ENCODE measurements at regions not wholly inside any gene's neighbourhood (a gene's known extent, or its start where the extent isn't known, plus 50 kb on each side); places are given as distances from the start of the nearest gene placed in this dataset.

DNA sequence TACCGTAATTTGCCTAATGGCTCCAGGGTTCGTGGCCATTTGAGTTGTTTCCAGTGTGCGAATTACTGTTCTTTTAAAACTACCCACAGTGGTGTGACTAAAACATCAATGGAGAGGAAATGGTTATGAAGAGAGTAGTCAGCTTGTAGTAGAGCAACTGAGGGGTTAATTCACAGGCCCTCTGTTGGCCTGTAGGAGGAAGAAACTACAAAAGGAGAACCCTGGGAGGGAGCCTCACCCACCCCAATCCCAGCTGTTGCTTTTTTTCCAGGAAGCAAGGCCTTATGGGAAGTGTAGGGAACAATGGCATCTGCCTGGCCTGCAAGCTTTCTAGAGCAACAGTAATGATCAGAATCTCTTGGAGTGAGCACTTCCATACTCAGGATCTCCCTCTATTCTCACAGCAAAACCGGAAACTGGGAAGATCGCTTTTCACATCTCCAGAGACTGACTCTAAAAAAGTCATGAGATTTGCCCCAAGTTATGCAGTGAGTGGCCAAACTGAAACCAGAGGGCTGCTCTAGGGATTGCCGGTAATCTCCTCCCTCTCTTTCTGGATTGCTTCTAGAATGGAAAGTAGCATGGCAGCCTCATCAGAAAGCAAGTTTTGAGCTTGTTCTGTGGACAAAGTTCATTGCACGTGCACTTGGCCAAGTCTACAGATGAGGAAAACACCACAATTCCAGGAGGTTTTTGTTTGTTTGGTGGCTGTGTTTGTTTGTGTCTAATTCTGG is 125.3 kb upstream of the PWP1 start:
- Histone ChIP-seq H3K79me2 (ENCODE audit: control insufficient read depth, insufficient read depth, low read length) (no peaks in the 10 kb centered on the region), H4K20me1 (replicated peaks; ENCODE audit: control insufficient read depth, extremely low read depth, insufficient read depth, low read length) (no peaks in the 10 kb centered on the region), H3K9me3 (replicated peaks; ENCODE audit: control insufficient read depth, insufficient read depth, low read length) (no peaks in the 10 kb centered on the region), H3K9me1 (replicated peaks; ENCODE audit: control insufficient read depth, extremely low read depth, insufficient read depth, low read length) (no peaks in the 10 kb centered on the region), H3K36me3 (ENCODE audit: control insufficient read depth in 2 of 2, extremely low read depth in 1 of 2, insufficient read depth in 2 of 2, low read length in 2 of 2) (no peaks in the 10 kb centered on the region), H3K9ac (replicated peaks; ENCODE audit: extremely low read depth, insufficient read depth, low read length) (no peak overlapping the region), H3K4me3 (replicated peaks in 1 of 3; ENCODE audit: insufficient read depth in 1 of 3, low read depth in 1 of 3, low read length in 3 of 3) (no peak overlapping the region), H3K27me3 (ENCODE audit: control insufficient read depth in 2 of 2, insufficient read depth in 2 of 2, low read length in 2 of 2) (no peaks in the 10 kb centered on the region), H2AFZ (ENCODE audit: low read depth, low read length) (no peak overlapping the region), H3K27ac (ENCODE audit: insufficient read depth, low read depth, low read length) (no peak overlapping the region), H3K4me2 (ENCODE audit: insufficient read depth, low read length) (no peak overlapping the region), H3K4me1 (ENCODE audit: control insufficient read depth, extremely low read depth, insufficient read depth, low read length) (no peaks in the 10 kb centered on the region)
- TF ChIP-seq MYC (IDR thresholded peaks at IDR 0.05; ENCODE audit: low read depth, low read length) (no peak), FOS (IDR thresholded peaks at IDR 0.05; ENCODE audit: borderline replicate concordance, insufficient read depth, low read length) (no peak), POLR2A (IDR thresholded peaks at IDR 0.05; ENCODE audit: low read depth, low read length) (no peak), GATA2 (IDR thresholded peaks at IDR 0.05; ENCODE audit: insufficient read depth, insufficient read length, low read depth, low read length) (no peak), POLR2AphosphoS5 (IDR thresholded peaks at IDR 0.05; ENCODE audit: insufficient read depth, low read depth, low read length) (no peak), JUN (IDR thresholded peaks at IDR 0.05; ENCODE audit: borderline replicate concordance, insufficient read depth, insufficient read length, low read depth) (no peak), EZH2 (IDR thresholded peaks at IDR 0.05; ENCODE audit: borderline replicate concordance, low read depth, low read length, severe bottlenecking) (no peak)
- TF ChIP-seq, protein P1, sequence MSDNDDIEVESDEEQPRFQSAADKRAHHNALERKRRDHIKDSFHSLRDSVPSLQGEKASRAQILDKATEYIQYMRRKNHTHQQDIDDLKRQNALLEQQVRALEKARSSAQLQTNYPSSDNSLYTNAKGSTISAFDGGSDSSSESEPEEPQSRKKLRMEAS (IDR thresholded peaks at IDR 0.05; ENCODE audit: insufficient read depth, insufficient read length), result no peak
- TF ChIP-seq, protein P2, sequence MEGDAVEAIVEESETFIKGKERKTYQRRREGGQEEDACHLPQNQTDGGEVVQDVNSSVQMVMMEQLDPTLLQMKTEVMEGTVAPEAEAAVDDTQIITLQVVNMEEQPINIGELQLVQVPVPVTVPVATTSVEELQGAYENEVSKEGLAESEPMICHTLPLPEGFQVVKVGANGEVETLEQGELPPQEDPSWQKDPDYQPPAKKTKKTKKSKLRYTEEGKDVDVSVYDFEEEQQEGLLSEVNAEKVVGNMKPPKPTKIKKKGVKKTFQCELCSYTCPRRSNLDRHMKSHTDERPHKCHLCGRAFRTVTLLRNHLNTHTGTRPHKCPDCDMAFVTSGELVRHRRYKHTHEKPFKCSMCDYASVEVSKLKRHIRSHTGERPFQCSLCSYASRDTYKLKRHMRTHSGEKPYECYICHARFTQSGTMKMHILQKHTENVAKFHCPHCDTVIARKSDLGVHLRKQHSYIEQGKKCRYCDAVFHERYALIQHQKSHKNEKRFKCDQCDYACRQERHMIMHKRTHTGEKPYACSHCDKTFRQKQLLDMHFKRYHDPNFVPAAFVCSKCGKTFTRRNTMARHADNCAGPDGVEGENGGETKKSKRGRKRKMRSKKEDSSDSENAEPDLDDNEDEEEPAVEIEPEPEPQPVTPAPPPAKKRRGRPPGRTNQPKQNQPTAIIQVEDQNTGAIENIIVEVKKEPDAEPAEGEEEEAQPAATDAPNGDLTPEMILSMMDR (IDR thresholded peaks at IDR 0.05; ENCODE audit: extremely low read depth in 1 of 2, insufficient read depth in 1 of 2, low read depth in 1 of 2, low read length in 2 of 2), result no peak
- no TSS peak for BruUV-seq (replicated peaks)
- dilution Hi-C loops (cut with MboI; ENCODE audit: extremely low pct_ligation_motif_present, low sequenced_read_pairs) (no loop called here), intact Hi-C loops (cut with micrococcal nuclease) (no loop called here)
- ChIA-PET POLR2A (interaction anchor here (0.6 kb wide), 1 partner anchor 1064 kb away, joined by 4 read pairs; no protein-coding TSS in a partner anchor), CTCF (no interaction called here)
- no peak for DNase-seq (ENCODE audit: low read depth, low spot score)
- no peak for FAIRE-seq
